ES-I3 (cell line): ENCODE measurements at regions not wholly inside any gene's neighbourhood (a gene's known extent, or its start where the extent isn't known, plus 50 kb on each side); places are given as distances from the start of the nearest gene placed in this dataset.

Source experiments
- H3K36me3 ChIP-seq: 2 replicates; pipeline ENCODE4 v1.6.1; 2013; ENCODE audit warnings: mild to moderate bottlenecking, low read length, control low read depth, moderate library complexity; ENCODE audit not compliant: insufficient read depth
- H3K4me1 ChIP-seq: 2 replicates; pipeline ENCODE4 v1.6.1; 2013; ENCODE audit warnings: mild to moderate bottlenecking, control low read depth, low read length; ENCODE audit not compliant: insufficient read depth
- H3K9ac ChIP-seq: 2 replicates; pipeline ENCODE4 v1.6.1; 2013; ENCODE audit warnings: low read depth, mild to moderate bottlenecking, low read length, moderate library complexity
- H3K9me3 ChIP-seq: 2 replicates; pipeline ENCODE4 v1.6.1; 2013; ENCODE audit warnings: mild to moderate bottlenecking, low read length, moderate library complexity; ENCODE audit not compliant: control insufficient read depth, insufficient read depth

GRCh38 chr2:16548036-16548435 is 117.6 kb downstream of the CYRIA start:
- H3K36me3 ChIP-seq, result no peaks in the 10 kb centered on the region
- H3K9me3 ChIP-seq, result no peaks in the 10 kb centered on the region
- no peak overlapping the region for H3K9ac ChIP-seq
- H3K4me1 ChIP-seq, result no peaks in the 10 kb centered on the region

DNA sequence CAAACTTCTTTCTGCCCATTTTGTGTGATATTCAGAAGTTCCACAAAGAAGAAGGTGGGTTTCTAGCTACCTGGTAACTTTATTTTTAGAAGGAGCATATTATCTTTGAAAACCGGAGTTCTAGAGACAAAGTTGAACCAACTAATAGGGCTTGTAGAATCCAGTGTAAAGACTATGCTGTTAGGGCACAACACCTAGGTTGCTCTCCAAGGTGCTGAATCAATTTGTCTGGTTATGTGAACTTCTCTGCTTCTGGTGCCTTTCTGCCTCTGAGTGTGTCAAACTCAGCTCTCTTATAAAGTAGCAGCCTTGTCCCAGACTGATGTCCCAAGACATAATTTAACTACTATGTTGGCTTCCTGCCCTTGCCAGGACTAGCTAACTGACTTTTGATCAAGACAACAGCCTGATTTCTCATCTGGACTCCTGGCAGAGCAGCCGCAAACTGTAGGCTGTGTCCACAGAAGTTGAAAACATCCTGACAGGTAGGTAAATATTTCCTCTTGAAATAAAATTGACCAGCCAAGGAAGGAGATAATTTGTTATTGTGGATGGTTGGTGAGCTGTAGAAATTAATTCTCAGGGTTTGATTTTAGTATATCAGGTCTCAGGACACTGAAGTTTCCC is 119.4 kb downstream of the CYRIA start:
- Histone ChIP-seq H3K36me3 (no peaks in the 10 kb centered on the region), H3K9me3 (no peaks in the 10 kb centered on the region), H3K4me1 (no peaks in the 10 kb centered on the region)

GRCh38 chr2:16538707-16539106 is 126.9 kb downstream of the CYRIA start:
- no peaks in the 10 kb centered on the region for H3K36me3 ChIP-seq
- H3K9me3 ChIP-seq, result no peaks in the 10 kb centered on the region
- no peak overlapping the region for H3K9ac ChIP-seq
- H3K4me1 ChIP-seq, result no peaks in the 10 kb centered on the region

More for the DNA sequence above, 119.4 kb downstream of the CYRIA start:
- H3K9ac ChIP-seq, result no peak overlapping the region

DNA sequence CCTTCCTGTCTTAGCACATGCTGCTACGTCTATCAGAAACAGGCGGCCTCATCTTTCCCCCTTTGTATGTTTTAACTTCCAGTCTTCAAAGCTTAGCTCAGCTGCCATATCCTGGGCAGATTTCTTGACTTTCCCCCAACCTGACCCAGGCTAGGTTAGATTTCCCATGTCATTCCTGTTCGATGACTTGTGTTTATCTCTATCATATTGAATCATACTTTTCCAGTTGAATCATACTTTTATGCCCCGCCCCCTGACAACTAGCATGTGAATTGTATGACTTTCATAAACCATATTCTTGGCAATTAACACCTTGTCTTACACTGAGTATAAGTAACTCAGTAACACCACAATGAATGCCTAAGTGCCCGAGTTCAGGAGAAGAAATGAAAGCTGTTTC is 128.3 kb downstream of the CYRIA start:
- Histone ChIP-seq H3K9me3 (no peaks in the 10 kb centered on the region), H3K9ac (no peak overlapping the region), H3K36me3 (no peaks in the 10 kb centered on the region), H3K4me1 (no peaks in the 10 kb centered on the region)

DNA sequence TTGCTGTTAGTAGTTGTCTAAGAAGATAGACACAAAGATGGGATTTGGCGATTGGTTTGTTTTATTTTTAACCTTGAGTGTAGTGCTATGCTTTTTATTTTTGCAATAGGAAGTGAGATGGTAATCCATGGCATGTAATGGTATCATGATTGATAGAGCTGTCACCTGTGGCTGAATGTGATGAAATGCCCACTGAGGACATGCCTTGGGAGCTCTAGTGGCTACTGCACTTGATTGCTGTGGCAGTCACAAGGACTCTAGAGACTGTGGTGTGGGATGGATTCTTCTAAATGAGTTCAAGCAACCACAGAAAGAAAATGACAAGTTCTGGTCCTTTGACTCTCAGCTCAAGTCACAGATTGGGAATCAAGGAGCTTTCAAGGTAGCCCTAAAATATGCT is 139.4 kb downstream of the CYRIA start:
- H3K9ac ChIP-seq, result no peak overlapping the region
- peaks cover 4% of the 10 kb centered on the region; the same call in 1 of the 2 replicates for H3K4me1 ChIP-seq
- H3K9me3 ChIP-seq, result no peaks in the 10 kb centered on the region
- H3K36me3 ChIP-seq, result no peaks in the 10 kb centered on the region

DNA sequence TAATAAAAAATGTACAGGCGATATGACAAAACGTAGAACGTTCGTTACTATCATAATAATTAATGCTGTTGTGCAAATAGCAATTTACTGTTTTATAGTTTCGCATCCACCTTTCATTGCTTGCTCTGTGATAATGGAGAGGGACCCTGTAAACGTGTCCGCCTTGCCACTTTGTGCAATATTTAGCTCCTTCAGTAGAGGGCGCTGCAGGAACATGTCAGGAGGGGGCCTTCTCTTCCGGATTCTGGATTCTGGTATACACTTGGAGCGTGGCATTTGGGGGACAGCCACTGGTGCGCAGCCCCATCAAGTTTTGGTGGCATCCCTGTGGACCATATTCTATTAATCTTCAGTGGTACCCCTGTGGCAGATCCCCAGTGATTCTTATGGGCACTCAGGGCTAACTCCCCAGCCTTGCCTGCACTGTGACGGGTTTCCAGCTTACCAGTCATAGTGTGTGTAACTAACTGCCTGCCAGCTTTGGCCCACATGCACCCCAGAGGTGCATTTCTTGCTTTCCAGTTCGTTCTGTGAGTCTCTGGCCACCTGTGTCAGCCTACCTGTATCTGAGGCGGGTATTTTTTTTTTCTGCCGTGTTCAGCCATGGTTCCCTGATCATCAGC is 140.3 kb downstream of the CYRIA start:
- Histone ChIP-seq H3K9ac (no peak overlapping the region), H3K4me1 (peaks cover 4% of the 10 kb centered on the region; the same call in 1 of the 2 replicates), H3K36me3 (no peaks in the 10 kb centered on the region), H3K9me3 (no peaks in the 10 kb centered on the region)

GRCh38 chr2:16523711-16524110 is 141.9 kb downstream of the CYRIA start:
- Histone ChIP-seq H3K36me3 (no peaks in the 10 kb centered on the region), H3K9me3 (no peaks in the 10 kb centered on the region), H3K9ac (no peak overlapping the region), H3K4me1 (peaks cover 4% of the 10 kb centered on the region; the same call in 1 of the 2 replicates)

DNA sequence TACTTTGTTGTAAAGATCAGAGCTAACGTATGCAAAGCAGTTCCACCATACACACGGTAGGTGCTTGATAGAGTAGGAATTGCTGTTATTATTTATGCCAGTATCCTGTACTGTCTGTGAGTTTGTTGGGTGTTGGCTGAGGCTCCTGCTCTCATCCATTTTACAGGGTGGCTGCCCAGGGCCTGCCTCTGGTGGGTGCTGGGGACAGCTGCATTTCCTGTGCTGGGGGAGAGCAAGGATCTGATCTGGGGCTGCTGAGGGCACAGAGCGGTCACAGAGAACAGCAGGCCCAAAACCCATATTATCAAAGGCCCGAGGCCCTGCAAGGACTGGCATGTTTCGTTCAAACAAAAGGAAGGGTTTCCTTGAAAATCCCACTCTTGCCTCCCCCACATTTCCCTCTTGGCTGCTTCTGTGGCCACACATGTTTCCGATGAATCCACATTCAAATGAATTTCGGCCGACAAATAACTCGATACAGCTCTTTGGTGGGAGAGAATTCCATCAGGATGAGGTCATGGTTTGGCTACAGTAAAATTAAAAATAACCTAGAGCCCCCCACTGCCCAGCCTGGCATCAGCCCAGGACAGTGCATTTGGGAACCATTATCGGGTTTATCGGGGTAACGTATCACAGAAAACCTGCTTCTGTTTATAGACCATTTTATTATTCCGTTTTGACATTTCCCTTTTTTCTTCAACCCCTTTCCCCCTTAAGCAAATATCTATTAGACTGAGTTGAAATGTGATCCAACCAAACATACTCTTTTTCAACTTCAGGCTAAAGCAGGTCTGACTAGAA is 143.4 kb downstream of the CYRIA start:
- Histone ChIP-seq H3K4me1 (peaks cover 4% of the 10 kb centered on the region; the same call in 1 of the 2 replicates), H3K9ac (no peak overlapping the region)

DNA sequence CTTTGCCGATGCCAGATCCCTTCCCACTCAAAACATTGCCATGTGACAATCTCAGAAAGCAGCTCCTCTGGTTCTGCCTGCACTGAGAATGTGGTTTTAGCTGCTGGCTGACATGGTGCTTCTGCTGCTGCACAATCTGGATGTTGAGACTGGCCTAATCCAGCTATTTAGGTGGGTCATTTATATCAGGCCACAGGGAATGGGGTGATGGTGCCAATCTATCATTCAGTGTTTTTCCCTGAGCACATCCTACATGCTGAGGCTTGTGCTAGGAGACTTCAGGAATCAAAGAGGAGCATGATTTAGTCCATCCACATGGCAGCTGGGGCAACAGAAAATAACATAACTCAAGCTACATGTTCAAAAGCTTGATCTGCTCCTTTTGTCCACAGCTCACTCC is 144.7 kb downstream of the CYRIA start:
- Histone ChIP-seq H3K4me1 (peaks cover 4% of the 10 kb centered on the region; the same call in 1 of the 2 replicates), H3K9me3 (no peaks in the 10 kb centered on the region), H3K9ac (no peak overlapping the region), H3K36me3 (no peaks in the 10 kb centered on the region)

More for the DNA sequence above, 143.4 kb downstream of the CYRIA start:
- no peaks in the 10 kb centered on the region for H3K9me3 ChIP-seq
- H3K36me3 ChIP-seq, result no peaks in the 10 kb centered on the region

DNA sequence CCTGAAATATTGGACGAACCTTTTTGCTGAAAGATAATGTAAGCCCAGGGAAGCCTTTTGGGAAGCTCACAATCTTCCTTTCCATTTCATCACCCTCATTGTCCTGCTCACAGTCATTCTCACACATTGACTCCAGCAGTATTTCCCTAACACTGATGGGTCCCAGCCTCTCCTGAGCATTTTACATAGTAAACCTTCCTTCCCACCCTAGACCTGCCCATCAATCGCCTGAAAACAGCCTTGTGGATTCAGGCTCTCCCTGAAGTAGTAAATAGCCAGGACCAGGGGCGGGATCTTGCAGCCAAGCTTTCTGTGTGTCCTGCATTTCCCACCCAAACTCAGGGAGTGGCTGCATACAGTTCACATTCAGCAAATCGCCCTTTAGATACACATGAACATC is 149.9 kb downstream of the CYRIA start:
- H3K9me3 ChIP-seq, result no peaks in the 10 kb centered on the region
- H3K4me1 ChIP-seq, result no peaks in the 10 kb centered on the region
- H3K36me3 ChIP-seq, result no peaks in the 10 kb centered on the region
- H3K9ac ChIP-seq, result no peak overlapping the region

GRCh38 chr2:16513626-16514025 is 152.0 kb downstream of the CYRIA start:
- Histone ChIP-seq H3K36me3 (no peaks in the 10 kb centered on the region), H3K4me1 (no peaks in the 10 kb centered on the region)

DNA sequence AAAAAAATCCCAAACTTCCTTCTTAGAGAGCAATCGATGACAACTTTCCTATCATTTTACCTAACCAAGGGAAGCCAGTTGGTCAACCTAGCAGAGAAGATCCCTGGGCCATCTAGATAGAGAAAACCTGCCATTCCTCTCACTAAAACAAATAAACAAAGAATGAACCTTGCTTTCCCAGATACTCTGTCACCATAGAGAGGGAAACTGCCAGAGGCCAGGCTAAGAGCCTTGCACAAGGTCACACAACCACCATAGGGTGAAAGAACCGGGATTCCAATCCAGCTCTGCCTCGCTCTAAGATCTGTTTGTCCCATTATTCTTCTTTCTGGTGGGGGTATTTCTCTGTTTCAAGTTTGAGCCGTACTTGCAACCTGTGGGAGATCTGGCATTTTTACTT is 154.6 kb downstream of the CYRIA start:
- no peaks in the 10 kb centered on the region for H3K9me3 ChIP-seq
- H3K36me3 ChIP-seq, result no peaks in the 10 kb centered on the region
- no peak overlapping the region for H3K9ac ChIP-seq
- H3K4me1 ChIP-seq, result no peaks in the 10 kb centered on the region

More at GRCh38 chr2:16513626-16514025, 152.0 kb downstream of the CYRIA start:
- Histone ChIP-seq H3K9ac (no peak overlapping the region), H3K9me3 (no peaks in the 10 kb centered on the region)

DNA sequence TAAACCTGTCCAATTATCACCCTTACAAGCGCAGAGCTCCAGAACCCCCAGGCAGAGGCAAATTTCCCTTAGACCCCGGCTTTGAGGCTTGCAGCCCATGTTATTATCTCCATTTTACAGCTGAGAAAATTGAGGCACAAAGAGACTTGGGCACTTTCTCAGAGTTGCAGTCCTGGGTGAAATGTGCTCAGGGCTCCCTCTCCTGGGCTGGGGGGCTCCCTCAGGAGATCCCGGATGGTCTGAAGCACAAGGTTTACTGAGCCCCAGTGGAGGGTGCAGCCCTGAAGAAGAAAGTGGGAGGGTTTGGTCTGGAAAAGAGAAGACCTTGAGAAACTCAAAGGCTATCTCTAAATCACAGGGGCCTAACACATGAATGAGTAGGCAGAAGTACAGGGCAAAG is 156.6 kb downstream of the CYRIA start:
- Histone ChIP-seq H3K9me3 (no peaks in the 10 kb centered on the region), H3K9ac (no peak overlapping the region), H3K36me3 (no peaks in the 10 kb centered on the region), H3K4me1 (no peaks in the 10 kb centered on the region)

DNA sequence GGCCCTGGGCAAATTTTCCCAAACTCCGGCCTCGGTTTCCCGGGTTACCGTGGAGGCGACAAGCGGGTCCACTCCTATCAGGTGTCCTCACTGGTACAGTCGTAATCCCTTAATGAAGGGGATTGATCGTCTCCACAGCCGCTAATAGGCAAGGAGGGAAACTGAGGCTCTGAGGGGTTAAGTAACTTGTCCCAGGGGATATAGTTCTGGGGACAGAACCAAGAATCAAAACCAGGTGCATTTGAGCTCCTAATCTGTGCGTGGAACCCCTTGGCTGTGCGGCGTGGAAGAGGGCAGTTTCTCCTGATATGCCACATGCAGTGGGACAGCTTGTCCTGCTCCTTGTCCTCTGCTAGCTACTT is 157.2 kb downstream of the CYRIA start:
- H3K9ac ChIP-seq, result peak overlapping the region; percentile 5; the same call in 1 of the 2 replicates
- no peaks in the 10 kb centered on the region for H3K4me1 ChIP-seq
- no peaks in the 10 kb centered on the region for H3K36me3 ChIP-seq
- H3K9me3 ChIP-seq, result no peaks in the 10 kb centered on the region
